ENCODE measurements at regions not wholly inside any gene's neighbourhood (a gene's known extent, or its start where the extent isn't known, plus 50 kb on each side); places are given as distances from the start of the nearest gene placed in this dataset.
A peak's percentile ranks its signal among the peaks of the same experiment; 100 is the strongest.

DNA sequence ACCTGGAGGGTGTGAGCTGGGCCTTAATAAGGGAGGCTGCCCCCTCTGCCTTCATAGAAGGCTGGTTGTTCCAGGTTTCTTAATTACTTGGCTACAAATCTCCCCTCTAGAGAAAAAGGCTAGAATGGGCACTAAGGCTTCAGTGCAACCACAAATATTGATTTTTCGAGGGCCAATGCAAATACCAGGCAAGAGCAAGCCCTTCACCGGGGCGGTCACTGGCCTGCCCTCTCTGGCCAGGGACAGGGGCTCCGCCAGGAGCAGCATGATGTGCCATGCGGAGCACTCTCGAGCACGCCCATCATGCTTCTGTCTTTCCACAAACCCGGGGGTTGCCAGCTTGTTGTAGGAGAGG is 127.8 kb upstream of the SPACA7 start:
- Histone ChIP-seq H4K91ac (ENCODE audit: low read depth, low read length) (no peak overlapping the region), H3K18ac (ENCODE audit: low read length) (no peak overlapping the region), H3K23ac (ENCODE audit: low read length) (no peak overlapping the region), H3K4me3 (ENCODE audit: low read depth, low read length) (peak overlapping the region; percentile 31), H3K4me2 (ENCODE audit: low read length) (no peak overlapping the region), H2AFZ (ENCODE audit: insufficient read depth, low read length, poor library complexity) (no peak overlapping the region), H3K79me1 (ENCODE audit: low read length) (no peaks in the 10 kb centered on the region), H2AK5ac (ENCODE audit: low read length) (no peak overlapping the region), H3K27me3 (ENCODE audit: insufficient read depth, low read length) (no peaks in the 10 kb centered on the region), H2BK120ac (ENCODE audit: insufficient read depth, low read length, poor library complexity) (no peak overlapping the region), H3K36me3 (ENCODE audit: control insufficient read depth in 1 of 2, insufficient read depth in 2 of 2, low read length in 2 of 2) (no peaks in the 10 kb centered on the region), H3K9me3 (ENCODE audit: insufficient read depth, low read depth, low read length) (peaks cover 4% of the 10 kb centered on the region), H3K27ac (ENCODE audit: low read depth, low read length) (no peak overlapping the region), H3K4me1 (ENCODE audit: control insufficient read depth in 1 of 2, insufficient read depth in 2 of 2, low read length in 2 of 2) (no peaks in the 10 kb centered on the region), H3K4ac (ENCODE audit: low read depth, low read length) (no peak overlapping the region), H3K9ac (ENCODE audit: low read length) (no peak overlapping the region), H3K14ac (ENCODE audit: low read length) (no peak overlapping the region), H4K8ac (ENCODE audit: low read depth, low read length) (no peak overlapping the region), H3K79me2 (ENCODE audit: control insufficient read depth, insufficient read depth, low read length, poor library complexity) (no peaks in the 10 kb centered on the region), H2BK5ac (ENCODE audit: low read depth, low read length, poor library complexity) (no peak overlapping the region), H4K12ac (ENCODE audit: low read depth, low read length) (no peak overlapping the region), H2BK12ac (ENCODE audit: low read length) (no peak overlapping the region)
- no peak for DNase-seq
- WGBS (ENCODE audit: extremely low coverage, insufficient coverage, insufficient read length): no CpG with 5 or more reads among the region's 8 CpGs

DNA sequence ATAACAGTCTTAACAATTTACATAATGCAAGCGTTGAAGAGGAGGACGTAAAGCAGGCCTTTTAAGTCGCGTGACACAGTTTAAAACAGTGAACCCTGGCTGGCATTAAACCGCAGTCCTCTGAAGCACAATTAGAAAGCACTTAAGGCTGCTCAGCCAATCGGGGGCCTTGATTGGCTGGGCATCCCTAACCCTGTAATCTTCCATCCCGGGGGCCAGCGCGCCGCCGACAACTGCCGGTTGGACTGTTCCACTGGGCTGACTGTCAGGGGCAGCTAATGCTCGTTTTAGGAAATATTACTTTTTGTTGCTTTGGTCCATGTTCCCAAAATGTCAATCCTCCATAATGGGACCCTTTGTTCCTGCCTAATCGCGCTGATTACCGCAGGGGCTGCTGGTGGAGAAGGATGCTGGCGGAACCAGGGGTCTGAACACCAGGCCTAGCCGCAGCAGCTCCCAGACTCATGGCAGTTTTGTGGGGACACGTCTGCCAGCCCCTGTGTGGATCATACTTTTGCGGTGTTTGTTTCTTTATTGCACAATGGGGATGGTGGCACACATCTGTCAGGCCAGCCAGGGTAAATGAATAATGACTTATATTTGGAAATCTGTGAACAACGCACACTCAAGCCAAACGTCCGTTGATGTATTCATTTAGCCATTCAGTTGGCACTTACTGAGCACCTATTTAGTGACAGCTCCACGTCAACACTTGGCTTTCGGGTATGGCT is 127.1 kb upstream of the SPACA7 start:
- no peak overlapping the region for H3K27ac ChIP-seq (ENCODE audit: low read depth, low read length)
- no peak overlapping the region for H2BK120ac ChIP-seq (ENCODE audit: insufficient read depth, low read length, poor library complexity)
- no peak overlapping the region for H2BK12ac ChIP-seq (ENCODE audit: low read length)
- no peaks in the 10 kb centered on the region for H3K27me3 ChIP-seq (ENCODE audit: insufficient read depth, low read length)
- no peak overlapping the region for H3K14ac ChIP-seq (ENCODE audit: low read length)
- H2BK5ac ChIP-seq (ENCODE audit: low read depth, low read length, poor library complexity): no peak overlapping the region
- H3K18ac ChIP-seq (ENCODE audit: low read length): no peak overlapping the region
- H3K79me1 ChIP-seq (ENCODE audit: low read length): no peaks in the 10 kb centered on the region
- DNase-seq: no peak
- no peak overlapping the region for H3K9ac ChIP-seq (ENCODE audit: low read length)
- no peak overlapping the region for H4K12ac ChIP-seq (ENCODE audit: low read depth, low read length)
- peak overlapping the region; percentile 4 for H3K4me3 ChIP-seq (ENCODE audit: low read depth, low read length)
- no peak overlapping the region for H3K4ac ChIP-seq (ENCODE audit: low read depth, low read length)
- no peak overlapping the region for H2AFZ ChIP-seq (ENCODE audit: insufficient read depth, low read length, poor library complexity)
- H3K36me3 ChIP-seq (ENCODE audit: control insufficient read depth in 1 of 2, insufficient read depth in 2 of 2, low read length in 2 of 2): no peaks in the 10 kb centered on the region
- H3K4me1 ChIP-seq (ENCODE audit: control insufficient read depth in 1 of 2, insufficient read depth in 2 of 2, low read length in 2 of 2): no peaks in the 10 kb centered on the region
- H2AK5ac ChIP-seq (ENCODE audit: low read length): no peak overlapping the region
- no peak overlapping the region for H3K23ac ChIP-seq (ENCODE audit: low read length)
- H4K8ac ChIP-seq (ENCODE audit: low read depth, low read length): no peak overlapping the region
- H3K79me2 ChIP-seq (ENCODE audit: control insufficient read depth, insufficient read depth, low read length, poor library complexity): no peaks in the 10 kb centered on the region
- no peak overlapping the region for H3K4me2 ChIP-seq (ENCODE audit: low read length)
- no peak overlapping the region for H4K91ac ChIP-seq (ENCODE audit: low read depth, low read length)
- H3K9me3 ChIP-seq (ENCODE audit: insufficient read depth, low read depth, low read length): peaks cover 4% of the 10 kb centered on the region
- WGBS (ENCODE audit: extremely low coverage, insufficient coverage, insufficient read length): no CpG with 5 or more reads among the region's 25 CpGs

DNA sequence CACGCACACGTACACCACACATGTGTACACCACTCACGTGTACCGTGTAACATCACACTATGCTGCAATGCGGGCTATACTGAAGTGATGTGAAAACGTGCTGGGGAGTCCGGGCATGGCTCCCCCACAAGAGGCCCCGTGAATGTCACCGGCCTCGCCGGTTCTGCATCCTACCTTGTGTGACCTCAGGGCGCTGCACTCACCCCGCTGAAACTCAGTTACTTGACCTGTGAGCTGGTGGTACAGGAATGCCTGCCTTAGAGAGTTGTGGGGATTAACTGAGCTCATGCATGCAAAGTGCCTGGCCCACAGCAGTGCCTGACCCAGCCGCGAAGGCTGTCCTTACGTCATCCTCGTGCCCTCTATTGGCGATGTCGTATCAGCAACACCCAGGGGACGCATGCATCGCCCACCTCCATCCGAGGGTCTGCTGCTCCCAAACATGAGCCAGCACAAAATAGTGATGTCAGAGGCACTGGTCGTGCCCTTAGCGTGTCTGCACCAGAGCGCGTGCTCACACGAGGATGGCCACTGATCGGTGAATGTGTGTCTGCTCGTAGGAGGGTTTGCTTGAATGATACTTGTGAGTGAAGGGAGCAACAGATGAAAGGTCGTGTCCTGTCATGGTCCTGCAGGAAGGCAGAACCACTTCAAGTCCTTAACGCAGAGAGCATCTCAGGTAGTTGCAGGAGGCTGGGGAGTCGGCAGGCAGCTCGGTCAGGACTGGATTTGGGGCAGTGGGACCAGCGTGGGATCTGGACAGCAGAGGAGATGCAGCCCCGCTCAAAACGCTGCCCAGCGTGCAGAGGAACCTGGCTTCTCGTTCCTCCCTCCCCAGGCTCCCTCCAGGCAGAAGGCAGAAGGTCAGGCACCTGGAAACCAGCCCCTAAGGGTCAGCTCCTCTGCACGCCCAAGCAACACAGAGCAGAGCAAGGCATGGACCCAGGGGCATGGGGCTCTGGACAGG is 126.2 kb upstream of the SPACA7 start:
- no peaks in the 10 kb centered on the region for H3K4me1 ChIP-seq (ENCODE audit: control insufficient read depth in 1 of 2, insufficient read depth in 2 of 2, low read length in 2 of 2)
- H2BK12ac ChIP-seq (ENCODE audit: low read length): no peak overlapping the region
- H3K4ac ChIP-seq (ENCODE audit: low read depth, low read length): no peak overlapping the region
- H3K14ac ChIP-seq (ENCODE audit: low read length): no peak overlapping the region
- no CpG with 5 or more reads among the region's 39 CpGs for WGBS (ENCODE audit: extremely low coverage, insufficient coverage, insufficient read length)
- H2AFZ ChIP-seq (ENCODE audit: insufficient read depth, low read length, poor library complexity): no peak overlapping the region
- no peaks in the 10 kb centered on the region for H3K36me3 ChIP-seq (ENCODE audit: control insufficient read depth in 1 of 2, insufficient read depth in 2 of 2, low read length in 2 of 2)
- H4K91ac ChIP-seq (ENCODE audit: low read depth, low read length): no peak overlapping the region
- H3K79me2 ChIP-seq (ENCODE audit: control insufficient read depth, insufficient read depth, low read length, poor library complexity): no peaks in the 10 kb centered on the region
- peak overlapping the region; percentile 4 for H3K4me3 ChIP-seq (ENCODE audit: low read depth, low read length)
- peaks cover 4% of the 10 kb centered on the region for H3K9me3 ChIP-seq (ENCODE audit: insufficient read depth, low read depth, low read length)
- no peak overlapping the region for H4K12ac ChIP-seq (ENCODE audit: low read depth, low read length)
- no peaks in the 10 kb centered on the region for H3K27me3 ChIP-seq (ENCODE audit: insufficient read depth, low read length)
- H3K4me2 ChIP-seq (ENCODE audit: low read length): no peak overlapping the region
- no peak overlapping the region for H3K18ac ChIP-seq (ENCODE audit: low read length)
- no peak overlapping the region for H3K23ac ChIP-seq (ENCODE audit: low read length)
- no peak overlapping the region for H2AK5ac ChIP-seq (ENCODE audit: low read length)
- H3K9ac ChIP-seq (ENCODE audit: low read length): peak overlapping the region; percentile 8
- H4K8ac ChIP-seq (ENCODE audit: low read depth, low read length): no peak overlapping the region
- no peak overlapping the region for H2BK5ac ChIP-seq (ENCODE audit: low read depth, low read length, poor library complexity)
- no peaks in the 10 kb centered on the region for H3K79me1 ChIP-seq (ENCODE audit: low read length)
- H3K27ac ChIP-seq (ENCODE audit: low read depth, low read length): no peak overlapping the region
- H2BK120ac ChIP-seq (ENCODE audit: insufficient read depth, low read length, poor library complexity): no peak overlapping the region
- DNase-seq: no peak

DNA sequence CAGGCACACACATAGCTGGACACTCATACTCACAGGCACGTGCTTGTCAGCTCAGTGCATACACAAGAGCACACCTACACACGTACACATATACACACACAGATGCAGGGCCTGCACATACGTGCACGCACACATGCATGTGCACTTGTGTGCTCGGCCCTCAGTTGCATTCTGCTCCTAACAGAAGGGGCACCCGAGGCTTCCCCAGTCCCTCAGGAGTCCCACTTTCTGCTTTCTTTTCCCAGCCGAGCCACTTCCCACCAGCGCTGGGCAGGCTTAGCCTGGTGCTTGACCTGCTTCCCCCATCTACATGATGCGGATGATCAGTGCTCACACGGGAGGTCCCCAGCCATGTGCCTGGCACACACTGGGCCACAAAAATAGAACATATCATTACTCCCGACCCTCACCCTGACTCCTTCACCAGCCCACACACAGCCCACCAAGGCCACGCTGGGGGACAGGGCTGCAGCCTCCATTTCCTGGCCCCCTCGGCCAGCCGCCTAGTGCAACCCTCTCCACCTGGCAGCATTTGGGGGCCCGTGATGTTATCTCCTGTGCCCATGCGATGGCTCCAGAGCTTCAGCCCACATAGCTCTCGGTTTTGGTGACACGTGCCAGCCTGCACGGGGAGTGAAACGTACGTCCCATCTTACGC is 125.2 kb upstream of the SPACA7 start:
- no peaks in the 10 kb centered on the region for H3K79me1 ChIP-seq (ENCODE audit: low read length)
- H3K9ac ChIP-seq (ENCODE audit: low read length): no peak overlapping the region
- H3K4ac ChIP-seq (ENCODE audit: low read depth, low read length): no peak overlapping the region
- no peak overlapping the region for H4K12ac ChIP-seq (ENCODE audit: low read depth, low read length)
- no peaks in the 10 kb centered on the region for H3K36me3 ChIP-seq (ENCODE audit: control insufficient read depth in 1 of 2, insufficient read depth in 2 of 2, low read length in 2 of 2)
- H3K4me2 ChIP-seq (ENCODE audit: low read length): no peak overlapping the region
- no peak overlapping the region for H2BK5ac ChIP-seq (ENCODE audit: low read depth, low read length, poor library complexity)
- no peak overlapping the region for H4K91ac ChIP-seq (ENCODE audit: low read depth, low read length)
- H3K23ac ChIP-seq (ENCODE audit: low read length): no peak overlapping the region
- no peak overlapping the region for H2BK12ac ChIP-seq (ENCODE audit: low read length)
- no peak overlapping the region for H2BK120ac ChIP-seq (ENCODE audit: insufficient read depth, low read length, poor library complexity)
- peaks cover 4% of the 10 kb centered on the region for H3K9me3 ChIP-seq (ENCODE audit: insufficient read depth, low read depth, low read length)
- DNase-seq: no peak
- no peaks in the 10 kb centered on the region for H3K79me2 ChIP-seq (ENCODE audit: control insufficient read depth, insufficient read depth, low read length, poor library complexity)
- no peak overlapping the region for H3K18ac ChIP-seq (ENCODE audit: low read length)
- H3K4me1 ChIP-seq (ENCODE audit: control insufficient read depth in 1 of 2, insufficient read depth in 2 of 2, low read length in 2 of 2): no peaks in the 10 kb centered on the region
- no CpG with 5 or more reads among the region's 22 CpGs for WGBS (ENCODE audit: extremely low coverage, insufficient coverage, insufficient read length)
- no peak overlapping the region for H3K4me3 ChIP-seq (ENCODE audit: low read depth, low read length)
- H4K8ac ChIP-seq (ENCODE audit: low read depth, low read length): no peak overlapping the region
- H2AK5ac ChIP-seq (ENCODE audit: low read length): no peak overlapping the region
- H3K14ac ChIP-seq (ENCODE audit: low read length): no peak overlapping the region
- H3K27me3 ChIP-seq (ENCODE audit: insufficient read depth, low read length): no peaks in the 10 kb centered on the region
- no peak overlapping the region for H3K27ac ChIP-seq (ENCODE audit: low read depth, low read length)
- no peak overlapping the region for H2AFZ ChIP-seq (ENCODE audit: insufficient read depth, low read length, poor library complexity)

Measured in trophoblast cell (in vitro differentiated cells and primary cell).